SK-N-SH (cell line): ENCODE measurements at regions not wholly inside any gene's neighbourhood (a gene's known extent, or its start where the extent isn't known, plus 50 kb on each side); places are given as distances from the start of the nearest gene placed in this dataset.

Experiments
- EZH2phosphoT487 ChIP-seq: fragments of 200-600 bp; sonication (generic); IDR thresholded peaks from 2 replicates; pipeline ENCODE4 v1.6.1; 2017; ENCODE audit warnings: low read depth, mixed run types, mild to moderate bottlenecking, antibody characterized with exemption, moderate library complexity, borderline replicate concordance
- FOXM1 ChIP-seq: IDR thresholded peaks from 2 replicates; pipeline ENCODE4 v1.4.0; 2012; ENCODE audit warnings: low read depth, mild to moderate bottlenecking
- POLR2AphosphoS5 ChIP-seq: IDR thresholded peaks from 2 replicates; pipeline ENCODE4 v1.6.1; 2012; ENCODE audit warnings: low read depth, low read length
- RAD21 ChIP-seq: IDR thresholded peaks from 2 replicates; pipeline ENCODE4 v1.6.1; 2012; ENCODE audit warnings: mild to moderate bottlenecking, low read length
- SIN3A ChIP-seq: IDR thresholded peaks from 2 replicates; pipeline ENCODE4 v1.6.1; 2012; ENCODE audit warnings: low read depth, mild to moderate bottlenecking, low read length, moderate library complexity, borderline replicate concordance
- TF ChIP-seq, protein P1 (sequence below): IDR thresholded peaks from 2 replicates; pipeline ENCODE4 v1.4.0; 2012; ENCODE audit warnings: low read depth
- TF ChIP-seq, protein P2 (sequence below): IDR thresholded peaks from 2 replicates; pipeline ENCODE4 v1.6.1; 2012; ENCODE audit warnings: mild to moderate bottlenecking, low read depth, low read length, moderate library complexity
- TF ChIP-seq, protein P3 (sequence below): fragments of 200-600 bp; sonication (generic); IDR thresholded peaks from 2 replicates; pipeline ENCODE4 v1.6.1; 2017; ENCODE audit warnings: antibody characterized with exemption, mild to moderate bottlenecking, moderate library complexity
- TF ChIP-seq, protein P4 (sequence below): IDR thresholded peaks from 2 replicates; pipeline ENCODE4 v1.4.0; 2012; ENCODE audit warnings: low read depth, borderline replicate concordance

DNA sequence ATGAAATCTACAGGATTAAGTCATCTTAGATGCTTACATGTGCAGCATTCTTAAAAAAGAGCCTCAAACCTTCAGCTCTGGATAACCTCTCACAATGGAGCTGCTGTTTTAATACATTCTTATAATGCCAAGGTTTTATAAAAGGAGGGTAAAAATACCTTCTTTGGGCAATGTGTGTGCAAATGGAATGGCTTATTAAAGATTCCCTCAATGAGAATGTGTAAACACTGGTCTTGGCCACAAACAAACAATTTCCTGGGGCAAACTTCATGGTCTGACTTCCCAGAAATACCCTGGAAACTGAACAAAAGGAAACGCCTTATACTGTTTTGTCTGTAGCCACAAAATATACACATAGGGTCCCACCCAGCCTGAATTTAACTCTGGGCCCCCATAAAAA, 148.6 kb upstream of the INTU start:
- TF ChIP-seq, protein P1, sequence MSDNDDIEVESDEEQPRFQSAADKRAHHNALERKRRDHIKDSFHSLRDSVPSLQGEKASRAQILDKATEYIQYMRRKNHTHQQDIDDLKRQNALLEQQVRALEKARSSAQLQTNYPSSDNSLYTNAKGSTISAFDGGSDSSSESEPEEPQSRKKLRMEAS, result no peak
- TF ChIP-seq, protein P2, sequence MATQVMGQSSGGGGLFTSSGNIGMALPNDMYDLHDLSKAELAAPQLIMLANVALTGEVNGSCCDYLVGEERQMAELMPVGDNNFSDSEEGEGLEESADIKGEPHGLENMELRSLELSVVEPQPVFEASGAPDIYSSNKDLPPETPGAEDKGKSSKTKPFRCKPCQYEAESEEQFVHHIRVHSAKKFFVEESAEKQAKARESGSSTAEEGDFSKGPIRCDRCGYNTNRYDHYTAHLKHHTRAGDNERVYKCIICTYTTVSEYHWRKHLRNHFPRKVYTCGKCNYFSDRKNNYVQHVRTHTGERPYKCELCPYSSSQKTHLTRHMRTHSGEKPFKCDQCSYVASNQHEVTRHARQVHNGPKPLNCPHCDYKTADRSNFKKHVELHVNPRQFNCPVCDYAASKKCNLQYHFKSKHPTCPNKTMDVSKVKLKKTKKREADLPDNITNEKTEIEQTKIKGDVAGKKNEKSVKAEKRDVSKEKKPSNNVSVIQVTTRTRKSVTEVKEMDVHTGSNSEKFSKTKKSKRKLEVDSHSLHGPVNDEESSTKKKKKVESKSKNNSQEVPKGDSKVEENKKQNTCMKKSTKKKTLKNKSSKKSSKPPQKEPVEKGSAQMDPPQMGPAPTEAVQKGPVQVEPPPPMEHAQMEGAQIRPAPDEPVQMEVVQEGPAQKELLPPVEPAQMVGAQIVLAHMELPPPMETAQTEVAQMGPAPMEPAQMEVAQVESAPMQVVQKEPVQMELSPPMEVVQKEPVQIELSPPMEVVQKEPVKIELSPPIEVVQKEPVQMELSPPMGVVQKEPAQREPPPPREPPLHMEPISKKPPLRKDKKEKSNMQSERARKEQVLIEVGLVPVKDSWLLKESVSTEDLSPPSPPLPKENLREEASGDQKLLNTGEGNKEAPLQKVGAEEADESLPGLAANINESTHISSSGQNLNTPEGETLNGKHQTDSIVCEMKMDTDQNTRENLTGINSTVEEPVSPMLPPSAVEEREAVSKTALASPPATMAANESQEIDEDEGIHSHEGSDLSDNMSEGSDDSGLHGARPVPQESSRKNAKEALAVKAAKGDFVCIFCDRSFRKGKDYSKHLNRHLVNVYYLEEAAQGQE, result no peak
- TF ChIP-seq SIN3A (no peak), EZH2phosphoT487 (no peak), RAD21 (no peak), POLR2AphosphoS5 (no peak), FOXM1 (no peak)
- TF ChIP-seq, protein P3, sequence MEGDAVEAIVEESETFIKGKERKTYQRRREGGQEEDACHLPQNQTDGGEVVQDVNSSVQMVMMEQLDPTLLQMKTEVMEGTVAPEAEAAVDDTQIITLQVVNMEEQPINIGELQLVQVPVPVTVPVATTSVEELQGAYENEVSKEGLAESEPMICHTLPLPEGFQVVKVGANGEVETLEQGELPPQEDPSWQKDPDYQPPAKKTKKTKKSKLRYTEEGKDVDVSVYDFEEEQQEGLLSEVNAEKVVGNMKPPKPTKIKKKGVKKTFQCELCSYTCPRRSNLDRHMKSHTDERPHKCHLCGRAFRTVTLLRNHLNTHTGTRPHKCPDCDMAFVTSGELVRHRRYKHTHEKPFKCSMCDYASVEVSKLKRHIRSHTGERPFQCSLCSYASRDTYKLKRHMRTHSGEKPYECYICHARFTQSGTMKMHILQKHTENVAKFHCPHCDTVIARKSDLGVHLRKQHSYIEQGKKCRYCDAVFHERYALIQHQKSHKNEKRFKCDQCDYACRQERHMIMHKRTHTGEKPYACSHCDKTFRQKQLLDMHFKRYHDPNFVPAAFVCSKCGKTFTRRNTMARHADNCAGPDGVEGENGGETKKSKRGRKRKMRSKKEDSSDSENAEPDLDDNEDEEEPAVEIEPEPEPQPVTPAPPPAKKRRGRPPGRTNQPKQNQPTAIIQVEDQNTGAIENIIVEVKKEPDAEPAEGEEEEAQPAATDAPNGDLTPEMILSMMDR, result no peak
- TF ChIP-seq, protein P4, sequence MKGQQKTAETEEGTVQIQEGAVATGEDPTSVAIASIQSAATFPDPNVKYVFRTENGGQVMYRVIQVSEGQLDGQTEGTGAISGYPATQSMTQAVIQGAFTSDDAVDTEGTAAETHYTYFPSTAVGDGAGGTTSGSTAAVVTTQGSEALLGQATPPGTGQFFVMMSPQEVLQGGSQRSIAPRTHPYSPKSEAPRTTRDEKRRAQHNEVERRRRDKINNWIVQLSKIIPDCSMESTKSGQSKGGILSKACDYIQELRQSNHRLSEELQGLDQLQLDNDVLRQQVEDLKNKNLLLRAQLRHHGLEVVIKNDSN, result no peak
